Activated naive CD4-positive, alpha-beta T cell treated with anti-CD3 and anti-CD28 coated beads, Interleukin-2, amount 10 ng/mL, durations not matched to agents 7 days and 5 days (primary cell): ENCODE measurements at regions not wholly inside any gene's neighbourhood (a gene's known extent, or its start where the extent isn't known, plus 50 kb on each side); places are given as distances from the start of the nearest gene placed in this dataset.

ENCODE experiments used
- CTCF ChIA-PET: fragments of 350-600 bp; sonication (Branson Sonifier 250); formaldehyde crosslinking; loops from one replicate; lab custom pipeline; 2021; ENCODE audit warnings: antibody characterized with exemption; lab: Charles Lee
- DNase-seq: peaks from one replicate; pipeline ENCODE4 v3.0.0-alpha.2; 2020
- H3K27ac Mint-ChIP-seq: one replicate; pipeline ENCODE4 v1.8.0; 2021; ENCODE audit warnings: mild to moderate bottlenecking, moderate library complexity, mixed read lengths
- H3K27me3 Mint-ChIP-seq: one replicate; pipeline ENCODE4 v1.8.0; 2021; ENCODE audit warnings: mild to moderate bottlenecking, mixed read lengths
- H3K36me3 Mint-ChIP-seq: one replicate; pipeline ENCODE4 v1.8.0; 2021; ENCODE audit warnings: mixed read lengths
- H3K4me1 Mint-ChIP-seq: one replicate; pipeline ENCODE4 v1.8.0; 2021; ENCODE audit warnings: mixed read lengths
- H3K4me3 Mint-ChIP-seq: one replicate; pipeline ENCODE4 v1.8.0; 2021; ENCODE audit warnings: mild to moderate bottlenecking, moderate library complexity, mixed read lengths
- H3K9me3 Mint-ChIP-seq: one replicate; pipeline ENCODE4 v1.8.0; 2021; ENCODE audit warnings: mixed read lengths

DNA sequence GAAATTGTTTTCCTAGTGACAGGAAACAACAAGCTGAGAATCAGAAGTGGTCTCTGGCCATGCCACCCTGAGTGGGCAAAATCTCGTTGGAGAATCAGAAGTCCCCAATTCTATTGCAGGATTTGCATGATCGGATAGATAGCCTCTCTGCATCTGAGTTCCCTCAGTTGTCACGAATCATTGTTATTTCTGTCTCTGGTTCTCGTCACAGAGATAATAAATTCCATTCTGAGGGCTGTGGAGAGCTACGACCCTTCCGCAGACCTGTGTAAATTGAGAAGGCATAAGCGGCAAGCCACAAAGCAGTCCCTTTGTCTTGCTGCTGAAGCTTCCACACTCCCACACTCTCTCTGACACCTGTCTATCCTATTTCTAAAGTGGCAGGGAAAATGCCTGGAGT, 102.4 kb upstream of the CNR1 start:
- CTCF ChIA-PET, result no interaction called here
- Mint-ChIP-seq H3K4me3 (no peak overlapping the region), H3K9me3 (no peaks in the 10 kb centered on the region), H3K36me3 (no peaks in the 10 kb centered on the region), H3K27me3 (peaks cover 3% of the 10 kb centered on the region), H3K27ac (no peak overlapping the region), H3K4me1 (no peaks in the 10 kb centered on the region)
- no peak for DNase-seq

DNA sequence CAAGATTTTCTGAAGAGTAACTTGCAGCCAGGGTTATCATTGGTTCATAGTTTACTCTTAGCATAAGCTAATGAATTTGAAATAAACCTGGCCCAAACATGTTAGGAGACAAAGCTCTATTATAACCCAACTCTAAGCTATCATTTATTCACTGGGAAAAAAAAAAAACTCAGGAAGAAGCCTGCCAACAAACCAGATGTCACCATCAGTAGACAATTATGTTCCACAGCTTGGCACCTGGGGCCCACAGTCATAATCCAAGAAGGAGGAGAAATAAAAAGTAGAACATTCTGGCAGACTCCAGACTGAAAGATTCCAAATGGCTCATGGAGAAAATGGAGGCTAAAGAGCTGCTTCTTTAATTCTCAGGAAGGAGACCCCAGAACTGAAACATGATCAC, 100.0 kb upstream of the CNR1 start:
- Mint-ChIP-seq H3K27ac (no peak overlapping the region), H3K4me3 (no peak overlapping the region), H3K36me3 (no peaks in the 10 kb centered on the region), H3K27me3 (peaks cover 4% of the 10 kb centered on the region), H3K4me1 (no peaks in the 10 kb centered on the region), H3K9me3 (no peaks in the 10 kb centered on the region)
- CTCF ChIA-PET, result no interaction called here
- no peak for DNase-seq

DNA sequence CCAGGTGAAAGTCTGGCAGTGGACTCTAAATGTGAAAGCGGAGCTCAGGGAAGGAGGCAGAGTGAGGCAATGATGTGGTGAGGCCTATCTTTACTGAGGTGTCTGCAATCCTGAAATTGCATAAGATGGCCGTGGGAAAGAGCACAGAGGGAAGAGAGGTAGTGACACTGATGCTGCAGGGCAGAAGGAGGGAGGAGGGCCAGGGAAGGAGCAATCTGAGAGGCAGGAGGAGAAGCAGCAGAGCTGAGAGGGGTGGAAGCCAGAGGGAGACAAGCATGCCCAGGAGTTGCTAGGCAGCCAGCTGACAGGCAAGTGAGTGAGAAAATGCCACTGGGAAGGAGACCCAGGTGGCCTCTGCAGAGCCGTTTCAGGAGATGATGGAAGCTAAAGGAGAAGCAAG, 97.4 kb upstream of the CNR1 start:
- Mint-ChIP-seq H3K4me3 (no peak overlapping the region), H3K27ac (no peak overlapping the region)
- CTCF ChIA-PET, result no interaction called here

DNA sequence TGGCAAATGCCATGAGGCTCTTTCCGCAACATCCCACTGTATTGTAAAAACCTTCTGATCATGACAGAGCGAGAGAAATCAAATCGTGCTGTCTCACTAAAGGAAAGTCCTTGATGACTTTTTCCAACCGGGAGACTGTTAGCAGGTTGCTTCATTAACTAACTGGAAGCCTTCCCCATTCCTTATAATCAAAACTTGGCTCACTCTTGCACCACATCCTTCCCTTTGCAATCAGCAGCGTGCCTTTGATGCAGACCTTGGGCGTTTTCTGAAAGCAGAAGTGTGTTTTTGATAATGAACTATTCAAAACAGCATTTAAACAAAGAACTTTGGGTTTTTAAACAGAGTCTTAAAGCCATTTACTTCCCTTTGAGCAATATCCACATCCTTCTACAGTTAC, 96.2 kb upstream of the CNR1 start:
- H3K4me3 Mint-ChIP-seq, result no peak overlapping the region
- H3K36me3 Mint-ChIP-seq, result no peaks in the 10 kb centered on the region
- CTCF ChIA-PET, result no interaction called here
- H3K27me3 Mint-ChIP-seq, result peaks cover 4% of the 10 kb centered on the region
- no peaks in the 10 kb centered on the region for H3K4me1 Mint-ChIP-seq
- no peak overlapping the region for H3K27ac Mint-ChIP-seq
- DNase-seq, result no peak
- H3K9me3 Mint-ChIP-seq, result no peaks in the 10 kb centered on the region

More for the DNA sequence above, 97.4 kb upstream of the CNR1 start:
- Mint-ChIP-seq H3K4me1 (no peaks in the 10 kb centered on the region), H3K27me3 (peaks cover 4% of the 10 kb centered on the region), H3K9me3 (no peaks in the 10 kb centered on the region), H3K36me3 (no peaks in the 10 kb centered on the region)
- no peak for DNase-seq

DNA sequence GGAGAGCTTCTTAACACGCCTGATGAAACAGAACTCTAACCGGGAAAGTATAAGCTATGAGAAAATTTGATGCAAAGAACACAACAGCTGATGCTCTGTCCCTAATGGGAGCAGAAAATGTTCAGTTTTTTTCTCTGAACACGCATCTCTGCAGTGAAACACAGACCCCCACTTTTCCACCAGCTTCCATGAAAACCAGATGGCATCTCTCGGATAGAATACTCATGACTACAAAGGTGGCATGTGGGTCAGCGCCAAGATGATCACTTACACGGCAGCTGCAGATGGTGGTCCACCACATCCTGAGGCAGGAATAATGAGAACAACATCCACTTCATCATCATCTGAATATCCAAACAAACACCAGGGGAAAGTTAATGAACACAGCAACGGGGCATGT, 85.2 kb upstream of the CNR1 start:
- no peak for DNase-seq
- Mint-ChIP-seq H3K4me3 (no peak overlapping the region), H3K27me3 (no peaks in the 10 kb centered on the region), H3K27ac (no peak overlapping the region), H3K4me1 (no peaks in the 10 kb centered on the region), H3K9me3 (peaks cover 10% of the 10 kb centered on the region), H3K36me3 (no peaks in the 10 kb centered on the region)
- CTCF ChIA-PET, result no interaction called here

DNA sequence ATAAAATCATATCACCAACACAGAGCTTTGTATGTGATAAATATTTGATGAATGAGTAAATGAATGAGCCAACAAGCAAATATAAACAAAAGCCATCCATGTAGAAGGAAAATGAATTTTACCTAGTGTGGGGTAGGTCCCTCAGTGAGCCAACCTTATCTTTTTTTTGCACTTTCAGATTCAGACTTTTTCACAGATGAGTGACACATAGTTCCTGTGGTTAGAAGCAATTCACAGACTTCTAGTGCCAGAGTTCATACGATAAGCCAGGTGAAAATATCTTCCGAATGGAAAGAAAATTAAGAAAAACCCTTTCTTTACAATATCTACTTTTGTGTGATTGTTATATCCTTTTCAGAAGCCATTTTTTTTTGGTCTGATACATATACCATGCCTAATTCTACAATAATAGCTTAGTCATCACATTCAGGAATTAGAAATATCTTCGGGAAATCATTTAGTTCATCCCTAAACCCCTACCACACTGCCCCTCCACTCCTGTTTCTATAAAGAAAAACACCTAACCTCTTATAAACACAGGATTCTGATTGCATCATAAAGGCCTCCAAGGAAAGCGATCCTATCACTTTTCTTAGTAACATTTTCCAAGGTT, 82.7 kb upstream of the CNR1 start:
- no peaks in the 10 kb centered on the region for H3K4me1 Mint-ChIP-seq
- H3K36me3 Mint-ChIP-seq, result no peaks in the 10 kb centered on the region
- CTCF ChIA-PET, result no interaction called here
- no peak overlapping the region for H3K4me3 Mint-ChIP-seq
- no peaks in the 10 kb centered on the region for H3K27me3 Mint-ChIP-seq
- peaks cover 2% of the 10 kb centered on the region for H3K9me3 Mint-ChIP-seq
- H3K27ac Mint-ChIP-seq, result no peak overlapping the region
- no peak for DNase-seq

DNA sequence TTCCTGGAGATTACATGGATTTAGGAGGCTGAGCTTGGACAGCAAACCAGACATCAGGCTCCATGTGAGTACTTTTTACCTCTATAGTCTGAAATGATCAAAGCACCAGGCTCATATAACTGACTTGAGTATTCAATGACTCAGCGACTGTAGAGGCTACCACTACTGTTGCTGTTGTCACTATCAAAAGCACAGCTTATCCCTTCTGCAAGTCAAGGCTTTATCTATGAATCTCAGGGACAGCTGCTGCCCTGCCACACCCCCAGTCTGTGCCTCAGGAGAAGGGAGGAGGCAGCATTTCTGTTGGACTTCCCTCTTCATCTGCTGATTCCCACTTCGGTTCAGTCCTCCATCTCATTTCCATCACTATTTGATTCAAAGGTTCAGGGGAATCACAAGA, 80.5 kb upstream of the CNR1 start:
- peaks cover 2% of the 10 kb centered on the region for H3K9me3 Mint-ChIP-seq
- no peaks in the 10 kb centered on the region for H3K27me3 Mint-ChIP-seq
- H3K4me3 Mint-ChIP-seq, result no peak overlapping the region
- no peaks in the 10 kb centered on the region for H3K4me1 Mint-ChIP-seq
- H3K36me3 Mint-ChIP-seq, result no peaks in the 10 kb centered on the region
- no peak overlapping the region for H3K27ac Mint-ChIP-seq
- DNase-seq, result no peak
- CTCF ChIA-PET, result no interaction called here

DNA sequence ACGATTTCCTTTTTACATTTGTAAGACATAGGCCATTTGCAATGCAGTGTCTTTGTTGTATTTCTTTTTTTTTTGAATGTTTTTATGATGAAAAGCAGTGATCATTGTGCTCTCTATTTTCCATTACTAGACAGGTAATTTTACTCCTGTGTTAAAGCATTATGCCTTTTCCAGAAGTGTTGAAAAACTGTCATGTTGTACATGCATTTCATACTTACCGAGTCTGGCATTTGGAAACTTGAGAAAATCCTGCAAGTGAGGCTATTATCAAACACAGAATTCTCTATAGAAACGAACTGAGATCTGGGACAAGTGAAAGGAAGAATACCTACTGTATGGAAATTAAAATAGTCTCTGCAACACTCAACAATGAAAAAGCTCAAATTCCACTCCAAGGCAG, 78.6 kb upstream of the CNR1 start:
- no peak overlapping the region for H3K4me3 Mint-ChIP-seq
- CTCF ChIA-PET, result no interaction called here
- peaks cover 2% of the 10 kb centered on the region for H3K9me3 Mint-ChIP-seq
- no peaks in the 10 kb centered on the region for H3K36me3 Mint-ChIP-seq
- H3K27ac Mint-ChIP-seq, result no peak overlapping the region
- no peak for DNase-seq
- H3K4me1 Mint-ChIP-seq, result no peaks in the 10 kb centered on the region
- no peaks in the 10 kb centered on the region for H3K27me3 Mint-ChIP-seq

DNA sequence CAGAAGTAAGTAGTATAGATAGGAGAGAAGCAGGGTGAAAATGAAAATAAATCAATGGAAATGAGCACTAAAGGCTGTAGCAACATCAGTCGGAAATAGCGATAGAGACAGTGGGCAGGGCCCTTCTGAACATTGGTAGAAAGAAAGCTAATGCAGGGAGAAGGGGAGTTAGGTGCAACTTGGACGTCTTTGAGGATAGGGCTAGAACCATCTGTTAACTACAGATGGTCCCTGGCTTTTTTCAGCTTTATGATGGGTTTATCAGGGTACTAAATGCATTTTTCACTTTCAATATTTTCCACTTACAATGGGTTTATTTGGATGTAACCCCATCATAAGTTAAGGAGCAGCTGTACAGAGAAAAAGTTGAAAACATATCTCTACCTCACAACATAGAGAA, 72.8 kb upstream of the CNR1 start:
- Mint-ChIP-seq H3K4me3 (no peak overlapping the region), H3K4me1 (no peaks in the 10 kb centered on the region), H3K27ac (no peak overlapping the region), H3K36me3 (no peaks in the 10 kb centered on the region), H3K27me3 (no peaks in the 10 kb centered on the region), H3K9me3 (peaks cover 2% of the 10 kb centered on the region)
- CTCF ChIA-PET, result no interaction called here
- DNase-seq, result no peak

DNA sequence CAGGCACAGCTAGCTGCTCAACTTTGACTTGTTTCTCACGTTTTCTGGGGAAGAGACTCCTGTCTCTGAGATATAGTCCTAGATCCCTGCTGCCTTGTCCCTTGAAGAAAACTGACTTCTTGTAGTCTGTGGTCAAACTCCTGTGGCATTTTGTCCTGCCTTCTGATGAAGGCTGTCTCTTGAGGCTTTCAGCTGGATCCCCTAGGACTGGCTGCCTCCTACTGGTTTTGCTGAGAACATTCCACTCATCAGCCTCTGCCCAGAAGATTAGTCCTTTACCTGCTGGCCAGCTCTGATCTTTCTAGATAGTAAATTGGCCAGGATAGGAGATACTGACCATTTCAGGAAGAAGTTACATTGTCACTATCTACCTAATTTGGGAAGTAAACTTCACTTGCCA, 71.9 kb upstream of the CNR1 start:
- Mint-ChIP-seq H3K36me3 (no peaks in the 10 kb centered on the region), H3K9me3 (peaks cover 2% of the 10 kb centered on the region), H3K27me3 (no peaks in the 10 kb centered on the region), H3K4me1 (no peaks in the 10 kb centered on the region), H3K4me3 (no peak overlapping the region), H3K27ac (no peak overlapping the region)
- no peak for DNase-seq
- CTCF ChIA-PET, result interaction anchor here (1.7 kb wide), 1 partner anchor 308 kb away, joined by 4 read pairs; no protein-coding TSS in a partner anchor

DNA sequence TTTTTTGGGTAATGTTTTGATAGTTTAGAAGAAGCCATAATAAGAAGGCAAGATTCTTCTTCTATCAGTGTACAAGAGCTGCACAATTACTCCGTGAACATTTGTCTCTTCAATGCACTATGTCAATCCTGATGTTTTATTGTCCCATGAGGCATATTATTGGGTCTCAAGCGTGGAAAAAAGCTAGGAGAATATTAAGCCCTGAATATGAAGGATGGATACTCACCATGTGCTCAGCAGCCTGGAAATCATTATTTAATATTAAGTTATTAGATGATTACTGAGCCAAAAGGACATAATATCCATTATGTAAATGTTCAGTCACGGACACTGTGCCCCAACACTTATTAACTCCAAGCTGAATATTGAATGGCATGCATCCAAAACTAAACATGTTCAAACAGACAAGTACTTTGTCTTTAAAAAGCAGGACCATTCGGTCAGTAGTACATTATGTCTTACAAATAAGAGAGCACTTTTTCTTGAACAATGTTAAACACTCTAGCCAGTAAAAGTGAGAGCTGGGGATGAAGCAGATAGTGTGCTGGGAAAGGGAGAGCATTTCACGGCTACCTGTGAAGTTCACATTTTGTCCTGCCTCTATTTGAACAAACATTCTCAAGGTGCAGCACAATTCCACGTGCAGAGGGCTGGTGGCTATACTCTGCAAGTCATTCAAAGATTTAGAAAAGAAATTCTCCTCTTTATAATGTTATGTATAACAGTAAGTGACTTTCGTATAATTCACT, 70.6 kb upstream of the CNR1 start:
- no peaks in the 10 kb centered on the region for H3K36me3 Mint-ChIP-seq
- no peak overlapping the region for H3K4me3 Mint-ChIP-seq
- CTCF ChIA-PET, result interaction anchor here (1.7 kb wide), 1 partner anchor 306 kb away, joined by 4 read pairs; no protein-coding TSS in a partner anchor

DNA sequence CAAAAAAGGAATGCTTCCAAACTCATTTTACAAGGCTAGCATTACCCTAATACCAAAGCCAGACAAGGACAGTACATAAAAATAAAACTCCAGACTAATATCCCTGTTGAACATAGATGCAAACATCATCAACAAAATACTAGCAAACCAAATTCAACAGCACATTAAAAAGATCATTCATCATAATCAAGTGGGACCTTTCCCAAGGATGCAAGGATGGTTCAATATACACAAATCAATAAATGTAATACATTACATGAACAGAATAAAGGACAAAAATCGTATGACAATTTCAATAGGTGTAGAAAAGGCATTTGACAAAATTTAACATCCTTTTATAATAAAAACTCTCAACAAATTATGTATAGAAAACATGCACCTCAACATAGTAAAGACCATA, 66.6 kb upstream of the CNR1 start:
- DNase-seq, result no peak
- Mint-ChIP-seq H3K27me3 (no peaks in the 10 kb centered on the region), H3K27ac (no peak overlapping the region), H3K4me3 (no peak overlapping the region), H3K9me3 (peaks cover 13% of the 10 kb centered on the region), H3K4me1 (no peaks in the 10 kb centered on the region), H3K36me3 (no peaks in the 10 kb centered on the region)
- CTCF ChIA-PET, result no interaction called here

More for the DNA sequence above, 70.6 kb upstream of the CNR1 start:
- DNase-seq, result no peak
- Mint-ChIP-seq H3K9me3 (no peaks in the 10 kb centered on the region), H3K27me3 (no peaks in the 10 kb centered on the region), H3K4me1 (no peaks in the 10 kb centered on the region), H3K27ac (no peak overlapping the region)

DNA sequence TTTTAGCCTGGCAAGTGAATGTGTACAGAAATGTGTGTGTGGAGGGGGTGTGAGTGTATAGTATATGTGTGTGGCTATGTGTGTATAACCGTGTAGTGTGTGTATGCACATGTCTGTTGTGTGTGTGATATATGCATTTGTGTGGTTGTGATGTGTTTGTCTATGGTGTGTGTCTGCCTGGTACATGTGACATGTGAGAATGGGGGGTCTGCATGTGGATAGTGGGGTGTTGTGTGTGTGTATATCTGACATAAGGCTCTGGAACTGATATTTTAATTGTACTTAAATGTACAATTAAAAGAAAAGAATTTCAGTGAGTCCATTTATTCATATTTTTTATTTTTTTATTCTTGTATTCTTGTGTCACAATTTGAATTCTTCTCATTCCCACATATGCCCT, 57.2 kb upstream of the CNR1 start:
- no peak overlapping the region for H3K4me3 Mint-ChIP-seq
- H3K27ac Mint-ChIP-seq, result no peak overlapping the region
- no peaks in the 10 kb centered on the region for H3K4me1 Mint-ChIP-seq
- CTCF ChIA-PET, result no interaction called here
- DNase-seq, result no peak
- no peaks in the 10 kb centered on the region for H3K9me3 Mint-ChIP-seq
- no peaks in the 10 kb centered on the region for H3K27me3 Mint-ChIP-seq
- no peaks in the 10 kb centered on the region for H3K36me3 Mint-ChIP-seq

DNA sequence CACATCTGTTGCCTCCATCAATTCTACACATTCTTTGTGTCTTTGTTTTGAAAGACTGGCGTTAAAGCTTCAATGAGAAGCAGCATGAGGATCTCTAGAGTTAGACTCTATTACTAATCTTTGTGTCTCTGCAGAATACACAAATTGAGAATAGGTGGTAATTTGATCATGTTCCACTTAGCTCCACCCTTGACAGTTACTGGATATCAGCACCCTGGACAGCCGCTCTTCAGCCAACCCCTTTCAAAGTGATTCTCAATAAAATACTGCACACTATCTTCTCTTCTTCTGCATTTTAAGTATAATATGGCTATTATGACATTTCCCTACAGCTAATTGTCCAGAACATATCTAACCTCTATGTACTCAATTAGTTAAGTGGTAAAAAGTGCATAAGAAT, 54.3 kb upstream of the CNR1 start:
- no peaks in the 10 kb centered on the region for H3K27me3 Mint-ChIP-seq
- H3K4me1 Mint-ChIP-seq, result no peaks in the 10 kb centered on the region
- H3K4me3 Mint-ChIP-seq, result no peak overlapping the region
- H3K27ac Mint-ChIP-seq, result no peak overlapping the region
- no peaks in the 10 kb centered on the region for H3K9me3 Mint-ChIP-seq
- CTCF ChIA-PET, result no interaction called here
- DNase-seq, result no peak
- H3K36me3 Mint-ChIP-seq, result no peaks in the 10 kb centered on the region

DNA sequence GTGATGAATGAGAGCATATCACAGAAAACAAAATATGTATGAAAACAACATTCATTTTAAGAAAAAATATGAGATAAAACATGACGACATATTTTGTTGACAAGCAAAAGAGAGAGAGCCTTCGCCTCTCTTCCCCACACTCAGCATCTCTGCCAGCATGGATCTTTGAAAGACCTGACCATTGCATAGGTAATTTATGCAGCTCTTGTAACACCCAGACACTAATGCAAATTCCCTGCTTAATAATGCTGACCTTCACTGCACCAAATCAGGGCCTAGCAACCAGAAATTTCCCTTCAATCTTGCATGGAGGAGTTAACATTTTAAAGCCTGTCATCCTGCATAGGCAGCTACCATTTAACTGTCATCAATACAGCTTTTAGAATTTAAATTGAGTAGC, 50.0 kb upstream of the CNR1 start:
- Mint-ChIP-seq H3K4me3 (no peak overlapping the region), H3K27ac (no peak overlapping the region), H3K36me3 (no peaks in the 10 kb centered on the region), H3K27me3 (no peaks in the 10 kb centered on the region), H3K9me3 (no peaks in the 10 kb centered on the region), H3K4me1 (no peaks in the 10 kb centered on the region)
- DNase-seq, result no peak
- CTCF ChIA-PET, result no interaction called here
